GM21619 (cell line): ENCODE measurements at regions not wholly inside any gene's neighbourhood (a gene's known extent, or its start where the extent isn't known, plus 50 kb on each side); places are given as distances from the start of the nearest gene placed in this dataset.

Experiments
- ATAC-seq: cut with Tn5 transposase; IDR thresholded peaks from one replicate; pipeline ENCODE4 v1.9.1; 2021; ENCODE audit not compliant: unreplicated experiment

DNA sequence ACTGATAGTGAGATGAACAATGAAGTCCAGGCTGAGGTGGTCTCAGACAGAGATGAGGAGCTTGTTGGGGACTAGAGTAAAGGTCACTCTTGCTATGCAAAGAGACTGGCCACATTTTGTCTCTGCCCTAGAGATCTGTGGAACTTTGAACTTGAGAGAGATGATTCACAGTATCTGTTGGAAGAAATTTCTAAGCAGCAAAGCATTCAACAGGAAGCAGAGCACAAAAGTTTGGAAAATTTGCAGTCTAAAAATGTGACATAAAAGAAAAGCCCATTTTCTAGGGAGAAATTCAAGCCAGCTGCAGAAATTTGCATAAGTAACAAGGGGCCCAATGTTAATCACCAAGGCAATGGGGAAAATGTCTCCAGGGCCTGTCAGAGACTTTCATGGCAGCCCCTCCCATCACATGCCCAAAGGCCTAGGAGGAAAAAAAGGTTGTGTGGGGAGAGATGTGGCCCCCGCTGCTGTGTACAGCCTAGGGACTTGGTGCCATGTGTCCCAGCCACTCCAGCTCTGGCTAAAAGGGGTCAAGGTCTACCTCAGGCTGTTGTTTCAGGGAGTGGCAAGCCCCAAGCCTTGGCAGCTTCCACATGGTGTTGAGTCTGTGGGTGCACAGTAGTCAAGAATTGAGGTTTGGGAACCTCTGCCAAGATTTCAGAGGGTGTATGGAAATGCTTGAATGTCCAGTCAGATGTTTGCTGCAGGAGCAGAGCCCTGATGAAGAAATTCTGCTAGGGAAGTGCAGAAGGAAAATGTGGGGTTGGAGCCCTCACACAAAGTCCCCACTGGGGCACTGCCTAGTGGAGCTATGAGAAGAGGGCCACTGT is 262.8 kb downstream of the DKK2 start:
- ATAC-seq, result no peak

DNA sequence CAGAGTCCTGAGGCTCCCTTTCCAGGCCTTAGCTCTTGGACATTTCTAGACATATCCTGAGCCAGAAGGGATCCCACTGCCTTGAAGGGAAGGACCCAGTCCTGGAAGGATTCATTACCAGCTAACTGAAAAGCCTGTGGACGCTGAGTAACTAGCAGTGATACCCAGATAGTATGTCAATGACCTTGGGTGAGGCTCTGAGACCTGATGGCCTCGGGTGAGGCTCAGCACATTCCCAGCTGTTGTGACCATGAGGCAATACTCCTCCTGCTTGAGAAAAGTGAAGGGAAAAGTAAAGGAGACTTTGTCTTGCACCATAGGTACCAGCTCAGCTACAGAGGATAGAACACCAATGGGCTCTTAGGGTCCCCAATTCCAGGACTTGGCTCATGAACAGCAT is 268.1 kb downstream of the DKK2 start:
- no peak for ATAC-seq

DNA sequence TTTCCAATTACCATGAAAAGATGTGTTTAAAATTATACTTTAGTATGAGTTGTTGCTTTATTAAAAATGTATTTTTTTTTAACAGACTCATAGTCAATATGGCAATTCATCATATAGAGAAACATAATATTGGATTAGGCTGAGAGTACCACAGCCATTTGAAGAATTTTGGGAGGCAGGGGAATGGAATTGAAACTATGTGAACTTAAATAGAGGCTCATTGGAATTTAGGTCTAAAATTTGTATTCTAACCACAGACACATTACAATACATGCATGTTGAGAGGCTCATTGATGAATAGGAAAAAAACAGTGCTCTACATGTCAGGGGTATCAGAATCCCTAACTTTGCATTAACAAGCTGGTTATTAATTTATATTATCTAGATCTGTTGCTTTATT is 269.6 kb downstream of the DKK2 start:
- no peak for ATAC-seq

DNA sequence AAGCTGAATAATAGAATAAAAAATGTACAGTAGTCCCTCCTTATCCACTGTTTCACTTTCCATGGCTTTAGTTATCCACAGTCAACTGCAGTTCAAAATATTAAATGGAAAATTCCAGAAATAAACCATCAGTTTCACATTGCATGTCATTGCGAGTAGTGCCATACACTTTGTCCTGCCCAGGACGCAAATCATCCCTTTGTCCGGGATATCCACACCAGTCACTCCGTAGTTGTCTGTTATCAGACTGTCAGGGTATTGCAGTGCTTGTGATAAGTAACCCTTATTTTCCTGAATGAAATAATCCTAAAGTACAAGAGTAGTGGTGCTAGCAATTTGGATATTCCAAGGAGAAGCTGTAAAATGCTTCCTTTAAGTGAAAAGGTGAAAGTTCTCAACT is 271.3 kb downstream of the DKK2 start:
- no peak for ATAC-seq

DNA sequence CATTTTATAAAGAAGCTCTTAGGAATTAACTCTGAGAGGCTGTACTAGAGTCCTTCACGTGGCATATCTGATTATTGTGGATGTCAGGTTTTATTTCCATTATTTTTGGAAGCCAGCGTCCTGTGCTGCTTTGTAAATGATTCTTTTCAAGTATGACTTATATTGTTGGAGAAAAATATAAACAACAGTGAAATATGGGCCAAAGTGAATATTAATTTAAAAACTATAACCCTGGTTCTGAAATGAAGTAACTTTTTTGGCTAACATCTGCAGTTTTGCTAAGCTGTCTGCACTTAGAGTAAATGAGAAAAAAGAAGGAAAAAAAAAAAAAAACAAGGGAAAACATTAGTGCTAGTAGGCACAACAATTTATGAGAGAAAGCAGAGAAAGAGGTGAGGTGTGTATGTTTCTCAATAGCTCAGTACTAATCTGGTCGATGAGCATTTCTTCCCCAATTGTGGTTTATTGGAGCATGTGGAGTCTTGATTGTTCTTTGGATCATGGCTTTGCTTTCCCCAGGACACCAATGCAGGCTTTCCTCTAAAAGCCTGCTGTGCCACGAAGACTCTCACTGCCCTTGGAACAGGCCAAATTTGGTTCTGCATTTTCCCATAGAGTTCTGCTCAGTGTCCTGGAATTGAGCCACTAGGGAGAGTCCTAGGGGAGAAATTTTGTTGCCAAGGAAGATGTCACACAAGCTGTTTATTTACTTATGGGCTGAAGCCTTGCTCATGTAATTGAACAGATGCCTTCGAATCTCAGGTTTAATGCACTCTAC is 273.3 kb downstream of the DKK2 start:
- ATAC-seq, result no peak

DNA sequence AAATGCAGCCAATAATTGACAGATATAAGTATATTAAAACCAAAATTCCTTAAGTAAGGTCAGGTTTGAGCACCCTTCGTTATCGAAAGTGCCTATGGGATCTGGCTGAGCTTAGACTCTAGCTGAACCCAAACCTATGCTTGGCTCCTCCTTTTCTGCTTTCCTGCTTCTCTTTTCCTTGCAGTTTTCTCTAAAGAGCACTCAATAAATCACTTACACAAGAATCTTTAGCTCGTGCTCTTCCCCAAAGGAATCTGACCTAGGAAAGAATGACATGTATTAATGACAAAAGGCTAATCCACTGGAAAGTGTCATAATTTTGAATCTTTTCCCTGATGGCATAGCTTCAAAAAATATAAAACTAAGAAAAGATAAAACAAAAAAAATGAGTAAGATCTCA is 282.7 kb downstream of the DKK2 start:
- ATAC-seq, result no peak

DNA sequence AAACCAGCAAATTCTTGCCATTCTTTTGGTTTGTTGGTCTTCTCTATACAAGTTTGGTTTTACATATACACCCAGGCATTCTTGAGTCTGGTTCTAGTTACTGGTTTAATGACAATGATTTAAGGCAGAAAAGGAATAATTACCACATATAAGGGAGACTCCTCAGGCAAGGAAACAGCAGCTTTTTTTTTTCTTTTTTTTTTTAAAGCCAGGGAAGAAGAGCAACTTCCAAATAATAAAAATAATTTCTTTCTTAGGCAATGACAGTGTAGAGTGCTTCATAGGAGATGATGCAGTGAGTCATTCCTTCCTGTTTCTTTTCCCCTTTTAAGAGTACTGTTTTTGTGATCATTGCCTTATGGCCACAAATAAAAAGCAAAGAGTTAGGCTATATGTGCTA is 289.7 kb downstream of the DKK2 start:
- ATAC-seq, result no peak

DNA sequence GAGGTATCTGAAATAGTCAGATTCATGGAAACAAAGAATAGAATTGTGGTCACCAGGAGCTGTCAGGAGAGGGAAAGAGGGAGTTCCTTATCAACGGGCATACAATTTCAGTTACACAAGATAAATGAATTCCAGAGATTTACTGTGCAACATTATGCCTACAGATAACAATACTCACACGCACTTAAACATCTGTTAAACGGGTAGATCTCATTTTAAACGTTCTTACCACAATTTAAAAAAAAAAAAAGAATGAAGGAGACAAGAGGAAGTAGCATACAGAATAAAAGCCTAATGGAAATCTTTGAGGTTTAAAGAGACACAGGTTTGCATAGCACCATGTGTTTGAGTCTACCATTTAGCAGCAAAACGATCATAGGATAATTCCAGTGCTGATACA is 298.0 kb downstream of the DKK2 start:
- ATAC-seq, result no peak

DNA sequence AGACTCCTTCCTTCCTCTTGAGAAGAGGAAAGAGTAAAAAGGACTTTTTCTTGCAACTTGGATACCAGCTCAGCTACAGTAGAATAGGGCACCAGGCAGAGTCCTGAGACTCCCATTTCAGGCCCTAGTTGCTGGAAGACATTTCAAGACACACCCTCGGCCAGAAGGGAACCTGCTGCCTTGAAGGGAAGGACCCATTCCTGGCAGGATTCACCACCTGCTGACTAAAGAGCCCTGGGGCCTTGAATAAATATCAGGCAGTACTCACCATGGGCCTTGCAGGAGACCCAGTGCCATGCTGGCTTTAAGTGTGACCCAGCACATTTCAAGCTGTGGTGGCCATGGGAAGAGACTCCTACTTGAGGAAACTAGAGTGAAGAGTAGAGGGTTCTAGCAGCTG is 317.6 kb downstream of the DKK2 start:
- ATAC-seq, result no peak

DNA sequence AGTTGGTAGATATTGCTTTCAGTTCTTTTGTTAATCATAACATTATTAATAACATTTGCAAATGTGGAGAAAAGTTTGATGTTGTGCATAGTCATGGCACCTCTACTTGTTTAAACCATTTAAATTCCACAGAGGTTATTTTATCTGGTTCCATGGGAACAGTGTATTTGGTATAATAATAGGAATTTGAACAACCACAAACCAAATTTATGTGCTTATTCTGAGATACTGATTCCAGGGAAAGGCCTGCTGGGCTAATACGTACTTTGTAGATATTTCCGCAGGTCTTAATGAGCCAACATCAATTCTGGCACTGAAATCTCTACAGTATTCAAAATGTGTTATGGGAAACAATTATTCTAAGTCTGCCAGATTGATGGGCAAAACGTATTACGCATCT is 319.0 kb downstream of the DKK2 start:
- ATAC-seq, result no peak

DNA sequence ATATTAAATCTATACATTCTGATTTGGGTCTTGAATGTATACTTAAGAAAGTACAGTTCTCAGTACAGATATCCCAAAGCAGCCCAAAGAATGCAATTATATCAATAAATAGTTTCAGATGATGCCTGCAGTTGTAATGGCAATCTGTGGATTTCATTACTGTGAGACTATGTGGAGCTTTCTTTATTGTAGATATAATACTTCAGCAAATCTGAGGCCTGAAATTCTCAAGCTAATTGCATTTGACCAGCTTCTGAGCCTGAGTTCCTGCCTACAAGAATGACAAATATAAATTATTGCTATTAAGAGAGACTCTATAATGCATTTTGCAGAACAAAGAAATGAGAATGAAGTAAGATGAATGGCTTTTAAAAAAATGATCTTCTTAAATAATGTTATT is 320.3 kb downstream of the DKK2 start:
- no peak for ATAC-seq

DNA sequence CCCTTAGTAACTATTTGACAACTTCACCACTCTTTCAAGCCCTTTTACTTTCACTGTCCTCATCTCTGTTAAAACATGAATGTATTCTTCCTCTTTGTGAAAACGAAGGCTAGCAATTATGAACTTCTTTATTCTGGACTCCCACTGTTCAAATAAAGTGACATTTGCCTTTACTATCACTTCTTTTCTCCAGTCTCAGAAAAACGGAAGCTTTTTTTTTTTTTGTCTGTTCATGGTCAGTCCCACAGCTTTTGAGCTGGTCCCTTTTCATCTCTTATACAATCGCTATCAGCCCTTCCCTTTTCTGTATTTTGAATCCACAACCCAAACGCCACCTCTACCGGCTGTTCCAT is 327.7 kb downstream of the DKK2 start:
- no peak for ATAC-seq

DNA sequence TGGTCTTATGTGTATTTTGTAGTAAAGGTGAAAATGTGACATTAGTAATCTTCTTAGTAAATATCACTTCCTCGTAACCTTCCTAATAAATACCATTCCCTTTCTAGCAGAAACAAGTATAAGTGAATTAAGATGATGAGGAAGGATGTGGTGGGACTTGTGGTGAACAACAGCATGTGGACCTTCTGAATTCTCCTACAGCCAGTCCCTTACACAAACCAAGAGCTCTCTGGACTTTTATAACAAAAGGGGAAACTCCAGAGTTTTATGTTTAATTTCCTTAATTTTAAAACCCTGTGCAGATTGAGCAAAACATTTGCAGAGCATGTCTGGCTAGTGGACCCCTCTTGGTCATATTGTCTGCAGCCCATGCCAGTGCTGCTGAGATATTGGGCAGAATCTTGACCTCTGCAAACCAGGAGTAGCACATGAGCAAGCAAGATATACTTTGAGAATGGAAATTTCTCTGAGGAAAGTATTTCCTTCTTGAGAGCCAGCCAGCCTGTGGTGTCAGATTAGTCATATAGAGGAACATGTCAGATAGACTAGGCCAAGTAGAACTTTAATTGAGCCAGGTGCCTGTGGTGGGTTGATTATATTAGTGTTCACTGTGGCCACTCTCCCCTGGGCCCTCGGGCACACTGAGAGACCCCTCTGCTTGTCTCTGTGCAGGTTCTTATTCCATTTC is 328.2 kb downstream of the DKK2 start:
- peak; percentile 86 for ATAC-seq

DNA sequence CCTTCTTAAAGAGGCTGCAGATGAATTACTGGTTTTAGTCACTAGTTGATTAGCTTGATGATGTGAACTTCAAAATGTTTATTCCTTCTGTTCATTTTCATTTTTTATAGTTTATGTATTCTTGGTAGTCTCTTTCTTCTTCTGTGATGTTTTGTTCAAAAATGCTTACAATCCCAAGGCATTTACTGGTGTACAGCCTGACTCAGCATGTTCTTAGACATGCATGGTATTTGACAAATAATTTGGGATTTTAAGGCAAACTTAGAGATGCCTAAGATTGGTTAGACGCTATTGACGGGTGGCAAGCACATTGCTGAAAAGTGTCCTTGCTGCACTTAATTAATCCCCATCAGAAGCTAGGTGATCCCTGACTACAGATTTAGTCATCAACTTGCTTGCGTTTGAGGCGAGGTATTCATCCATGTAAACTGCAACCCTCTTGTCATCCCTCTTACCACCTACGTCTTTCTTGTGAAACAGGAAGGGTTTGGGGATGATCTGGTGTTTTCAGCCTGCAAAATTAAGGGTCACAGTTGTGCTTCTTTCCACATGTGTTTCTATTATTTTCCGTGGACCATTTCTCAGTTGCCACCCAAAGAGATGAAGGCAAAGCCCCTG is 331.8 kb downstream of the DKK2 start:
- ATAC-seq, result no peak

DNA sequence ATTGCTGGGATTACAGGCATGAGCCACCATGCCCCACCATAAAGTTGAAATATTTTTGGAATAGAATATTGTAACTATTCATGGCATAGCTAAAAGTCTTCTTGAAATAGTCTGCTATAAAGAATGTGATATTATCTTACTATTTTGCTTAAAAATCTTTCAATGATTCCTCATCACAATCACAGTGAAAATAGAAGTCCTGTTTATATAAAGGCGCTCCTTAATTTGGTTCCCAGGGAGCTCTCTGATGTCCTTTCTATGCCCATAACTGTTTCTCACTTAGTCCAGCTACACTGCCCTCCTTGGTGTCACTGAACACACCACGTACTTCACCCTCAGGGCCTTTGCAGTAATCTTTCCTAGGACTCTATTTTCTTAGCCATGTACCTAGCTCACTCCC is 331.7 kb upstream of the GIMD1 start:
- no peak for ATAC-seq

DNA sequence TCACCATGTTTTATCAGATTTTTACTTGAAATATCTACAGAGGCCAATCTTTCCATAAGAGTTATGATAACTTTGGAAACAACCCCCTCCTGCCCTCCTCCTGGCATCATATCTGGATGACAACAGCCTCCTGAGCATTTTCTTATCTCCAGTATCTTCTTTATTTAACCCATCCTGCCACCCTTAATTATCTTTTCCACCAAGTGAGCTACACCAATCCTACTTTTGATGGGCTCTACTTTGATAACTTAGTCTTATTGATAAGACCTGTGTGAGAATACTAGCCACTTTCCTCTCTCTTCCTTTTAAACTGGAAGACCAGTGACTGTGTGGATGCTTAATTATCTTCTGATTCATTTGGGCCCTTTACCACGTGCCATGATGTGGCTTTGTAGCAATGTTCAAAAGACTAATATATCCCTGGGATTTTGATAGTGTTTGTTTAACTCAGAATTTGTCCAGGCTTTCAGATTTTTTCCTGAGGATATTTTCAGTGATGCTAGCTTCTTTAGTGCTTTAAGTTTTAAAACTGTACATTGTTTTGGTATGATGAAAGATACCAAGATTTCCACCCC is 330.1 kb upstream of the GIMD1 start:
- no peak for ATAC-seq

DNA sequence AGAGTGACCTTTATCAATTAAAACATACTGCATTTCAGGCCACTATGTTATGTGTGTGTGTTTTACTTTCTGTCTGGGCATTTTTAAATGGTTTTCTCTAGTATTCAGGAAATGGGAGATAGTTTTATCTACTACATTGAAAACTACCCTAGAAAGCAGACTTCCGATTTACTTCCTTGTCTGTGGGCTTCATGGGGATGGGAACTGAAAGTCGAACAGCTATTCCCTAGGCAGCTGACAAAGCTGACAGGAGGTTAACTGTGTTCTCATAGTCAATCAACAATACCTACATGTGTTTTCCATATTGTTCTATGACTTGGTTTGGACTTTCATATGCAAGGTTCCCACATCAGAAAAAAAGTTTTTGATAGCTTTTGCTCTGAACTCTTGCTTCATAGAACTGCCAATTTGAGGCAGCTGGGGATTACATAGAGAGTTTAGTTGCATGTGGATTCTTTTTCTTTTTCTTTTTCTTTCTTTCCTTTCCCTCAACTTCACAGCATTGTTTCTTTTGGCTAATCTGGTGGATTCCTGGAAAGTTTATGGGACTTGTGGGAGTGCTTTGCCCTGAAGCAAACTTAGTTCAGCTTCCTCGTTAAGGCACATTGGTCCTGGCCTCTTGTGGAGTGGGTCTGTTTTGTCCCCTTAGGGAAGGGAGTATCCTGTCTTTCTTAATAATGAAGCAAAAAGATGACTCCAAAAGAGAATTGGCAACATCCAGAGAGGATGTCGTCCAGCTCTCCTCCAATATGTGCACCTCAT is 327.1 kb upstream of the GIMD1 start:
- ATAC-seq, result no peak

DNA sequence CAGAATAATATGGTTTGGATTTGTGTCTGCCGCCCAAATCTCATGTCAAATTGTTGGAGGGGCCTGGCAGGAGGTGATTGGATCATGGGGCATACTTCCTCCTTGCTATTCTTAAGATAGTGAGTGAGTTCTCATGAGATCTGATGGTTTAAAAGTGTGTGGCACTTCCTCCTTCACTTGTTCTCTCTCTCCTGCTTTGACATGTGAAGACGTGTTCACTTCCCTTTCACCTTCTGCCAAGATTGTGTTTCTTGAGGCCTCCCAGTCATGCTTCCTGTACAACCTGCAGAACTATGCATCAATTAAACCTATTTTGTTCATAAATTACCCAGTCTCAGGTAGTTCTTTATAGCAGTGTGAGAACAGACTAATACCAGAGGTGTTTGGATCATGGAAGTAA is 325.7 kb upstream of the GIMD1 start:
- no peak for ATAC-seq

DNA sequence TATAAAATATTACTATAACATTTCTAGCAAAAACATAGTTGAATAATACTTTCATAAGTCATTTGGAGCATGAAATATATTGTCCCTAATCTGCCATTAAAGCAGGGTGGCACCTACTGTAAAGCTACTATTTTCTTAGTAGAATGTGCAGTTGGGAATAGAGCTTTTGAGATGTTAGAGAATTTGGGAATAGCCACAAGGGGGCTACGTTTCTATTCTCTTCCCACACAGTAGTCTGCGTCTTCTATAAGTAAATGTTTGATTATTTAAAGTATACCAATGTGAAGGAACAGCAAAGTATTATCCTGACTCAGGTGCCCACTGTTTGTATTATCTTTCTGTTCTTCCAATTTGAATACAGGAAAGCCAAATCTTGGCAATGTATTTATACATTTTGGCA is 323.2 kb upstream of the GIMD1 start:
- no peak for ATAC-seq

DNA sequence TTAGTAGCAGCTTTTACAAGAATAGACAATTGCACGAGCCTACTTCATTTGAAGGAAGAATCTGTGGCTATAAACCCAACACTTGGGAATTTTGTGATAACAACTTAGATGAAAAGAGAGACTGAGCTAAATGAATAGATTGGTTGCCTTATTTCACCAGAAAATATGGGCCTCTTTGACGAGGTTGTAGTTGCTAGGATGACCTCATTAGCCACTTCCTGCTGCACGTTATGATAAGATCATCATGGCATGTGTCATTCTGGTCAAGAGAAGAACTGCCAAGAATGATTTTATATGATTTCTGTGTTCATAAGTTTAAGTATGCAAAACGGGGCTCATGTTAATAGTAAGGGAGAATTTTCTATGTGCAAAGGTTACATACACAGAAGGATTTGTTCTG is 321.9 kb upstream of the GIMD1 start:
- ATAC-seq, result no peak

DNA sequence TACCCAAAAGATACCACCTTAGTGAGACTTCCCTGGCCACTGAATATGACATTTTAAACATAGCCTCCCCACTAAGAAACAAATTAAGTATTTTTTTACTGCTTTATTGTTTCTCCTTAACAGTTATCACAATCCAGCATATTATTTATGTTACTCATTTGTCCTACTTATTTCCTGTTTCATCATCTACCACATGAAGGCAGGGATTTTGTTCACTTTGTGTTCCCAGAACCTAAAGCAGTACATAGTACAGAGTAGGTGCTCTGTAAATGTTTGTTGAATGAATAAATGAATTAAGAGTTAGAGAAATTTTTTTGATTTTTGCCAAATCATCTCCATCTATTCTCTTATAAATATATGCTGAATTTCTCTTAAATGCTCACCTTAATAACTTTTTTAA is 318.4 kb upstream of the GIMD1 start:
- no peak for ATAC-seq
